ENCODE measurements at regions not wholly inside any gene's neighbourhood (a gene's known extent, or its start where the extent isn't known, plus 50 kb on each side); places are given as distances from the start of the nearest gene placed in this dataset.

DNA sequence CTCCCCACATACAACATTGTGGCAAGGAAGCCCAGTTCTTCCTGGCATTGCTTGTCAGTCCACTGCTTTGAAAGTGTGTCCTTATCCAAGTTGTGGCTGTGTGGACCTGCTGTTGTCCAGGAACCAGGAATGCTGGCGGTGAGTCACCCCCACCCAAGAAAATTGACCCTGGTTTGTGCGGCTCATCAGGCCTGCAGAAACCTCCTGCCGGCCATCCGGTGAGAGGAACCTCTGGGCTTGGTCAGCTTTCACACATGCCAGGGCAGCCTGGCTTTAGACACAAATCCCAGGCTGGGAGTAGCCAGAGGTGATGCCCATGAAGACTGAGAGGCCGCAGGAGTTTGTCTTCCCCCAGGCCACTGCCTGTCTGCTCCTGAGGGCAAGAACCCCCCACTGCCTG is 223.6 kb downstream of the TTLL2 start:
- Mint-ChIP-seq H3K27ac (no peak overlapping the region), H3K4me3 (no peak overlapping the region), H3K36me3 (no peaks in the 10 kb centered on the region), H3K4me1 (peaks cover 22% of the 10 kb centered on the region), H3K9me3 (no peaks in the 10 kb centered on the region), H3K27me3 (ENCODE audit: low read depth) (no peaks in the 10 kb centered on the region)
- DNase-seq (ENCODE audit: low spot score in 2 of 2, unreplicated experiment in 2 of 2), result no peak
- TF ChIP-seq, protein P1, sequence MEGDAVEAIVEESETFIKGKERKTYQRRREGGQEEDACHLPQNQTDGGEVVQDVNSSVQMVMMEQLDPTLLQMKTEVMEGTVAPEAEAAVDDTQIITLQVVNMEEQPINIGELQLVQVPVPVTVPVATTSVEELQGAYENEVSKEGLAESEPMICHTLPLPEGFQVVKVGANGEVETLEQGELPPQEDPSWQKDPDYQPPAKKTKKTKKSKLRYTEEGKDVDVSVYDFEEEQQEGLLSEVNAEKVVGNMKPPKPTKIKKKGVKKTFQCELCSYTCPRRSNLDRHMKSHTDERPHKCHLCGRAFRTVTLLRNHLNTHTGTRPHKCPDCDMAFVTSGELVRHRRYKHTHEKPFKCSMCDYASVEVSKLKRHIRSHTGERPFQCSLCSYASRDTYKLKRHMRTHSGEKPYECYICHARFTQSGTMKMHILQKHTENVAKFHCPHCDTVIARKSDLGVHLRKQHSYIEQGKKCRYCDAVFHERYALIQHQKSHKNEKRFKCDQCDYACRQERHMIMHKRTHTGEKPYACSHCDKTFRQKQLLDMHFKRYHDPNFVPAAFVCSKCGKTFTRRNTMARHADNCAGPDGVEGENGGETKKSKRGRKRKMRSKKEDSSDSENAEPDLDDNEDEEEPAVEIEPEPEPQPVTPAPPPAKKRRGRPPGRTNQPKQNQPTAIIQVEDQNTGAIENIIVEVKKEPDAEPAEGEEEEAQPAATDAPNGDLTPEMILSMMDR (IDR thresholded peaks at IDR 0.05; ENCODE audit: unreplicated experiment), result no peak

DNA sequence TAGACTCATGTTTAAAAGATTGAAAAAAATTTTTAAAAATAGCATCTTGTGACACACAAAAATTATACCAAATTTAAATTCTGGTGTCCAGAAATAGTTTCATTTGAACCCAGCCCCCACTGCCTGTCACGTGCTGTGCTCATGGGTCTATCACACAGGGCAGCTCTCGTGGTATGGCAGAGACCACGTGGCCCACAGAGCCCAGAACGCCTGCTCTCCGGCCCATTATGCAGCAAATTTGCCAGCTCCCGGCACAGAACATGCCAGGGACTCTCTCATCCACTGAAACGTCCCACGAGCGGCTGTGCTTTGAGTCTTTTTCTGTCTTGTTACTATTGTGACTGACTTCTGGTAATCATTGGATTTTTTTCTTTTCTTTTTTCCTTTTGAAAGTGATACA is 224.3 kb downstream of the TTLL2 start:
- Mint-ChIP-seq H3K27me3 (ENCODE audit: low read depth) (no peaks in the 10 kb centered on the region), H3K36me3 (no peaks in the 10 kb centered on the region), H3K9me3 (no peaks in the 10 kb centered on the region), H3K4me1 (peaks cover 25% of the 10 kb centered on the region), H3K27ac (no peak overlapping the region), H3K4me3 (no peak overlapping the region)
- no peak for DNase-seq (ENCODE audit: low spot score in 2 of 2, unreplicated experiment in 2 of 2)
- TF ChIP-seq, protein P1 (IDR thresholded peaks at IDR 0.05; ENCODE audit: unreplicated experiment), result no peak

DNA sequence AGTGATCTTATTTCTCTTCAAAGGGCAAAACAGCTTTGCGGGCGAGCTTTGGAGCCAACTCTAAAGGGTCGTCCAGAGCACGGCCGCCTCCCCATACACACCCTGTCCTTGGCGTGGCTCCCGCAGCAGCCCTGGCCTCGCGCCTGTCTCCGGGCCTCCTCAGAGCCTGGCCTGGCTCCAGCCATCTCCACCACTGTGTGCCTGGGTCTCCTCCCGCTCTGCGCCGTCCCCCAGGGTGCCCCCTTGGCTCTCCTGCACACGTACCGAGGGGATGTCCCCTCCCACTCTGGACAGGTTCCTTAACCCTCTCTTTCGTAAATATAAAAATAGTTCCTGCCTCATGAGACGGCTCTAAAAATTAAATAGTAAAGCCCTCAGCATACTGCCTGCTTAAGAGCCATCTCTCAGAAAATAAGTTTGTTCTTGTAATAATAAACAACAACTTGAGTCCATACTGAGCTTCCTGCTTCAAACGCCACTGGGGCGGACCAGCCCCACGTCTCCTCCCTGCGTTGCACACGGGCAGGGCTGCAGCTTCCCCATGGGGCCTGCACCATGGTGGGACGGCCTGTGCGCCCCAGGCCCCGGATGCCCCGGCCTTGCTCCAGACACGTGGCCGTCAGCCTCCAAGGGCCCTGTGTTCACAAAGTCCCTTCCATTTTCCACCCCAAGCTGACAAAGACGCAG is 226.2 kb downstream of the TTLL2 start:
- Mint-ChIP-seq H3K36me3 (peaks cover 6% of the 10 kb centered on the region), H3K27me3 (ENCODE audit: low read depth) (no peaks in the 10 kb centered on the region), H3K4me1 (peaks cover 25% of the 10 kb centered on the region), H3K4me3 (no peak overlapping the region), H3K9me3 (peaks cover 10% of the 10 kb centered on the region), H3K27ac (peak overlapping the region; percentile 80)
- TF ChIP-seq, protein P1 (IDR thresholded peaks at IDR 0.05; ENCODE audit: unreplicated experiment), result no peak
- DNase-seq (ENCODE audit: low spot score in 2 of 2, unreplicated experiment in 2 of 2), result no peak

DNA sequence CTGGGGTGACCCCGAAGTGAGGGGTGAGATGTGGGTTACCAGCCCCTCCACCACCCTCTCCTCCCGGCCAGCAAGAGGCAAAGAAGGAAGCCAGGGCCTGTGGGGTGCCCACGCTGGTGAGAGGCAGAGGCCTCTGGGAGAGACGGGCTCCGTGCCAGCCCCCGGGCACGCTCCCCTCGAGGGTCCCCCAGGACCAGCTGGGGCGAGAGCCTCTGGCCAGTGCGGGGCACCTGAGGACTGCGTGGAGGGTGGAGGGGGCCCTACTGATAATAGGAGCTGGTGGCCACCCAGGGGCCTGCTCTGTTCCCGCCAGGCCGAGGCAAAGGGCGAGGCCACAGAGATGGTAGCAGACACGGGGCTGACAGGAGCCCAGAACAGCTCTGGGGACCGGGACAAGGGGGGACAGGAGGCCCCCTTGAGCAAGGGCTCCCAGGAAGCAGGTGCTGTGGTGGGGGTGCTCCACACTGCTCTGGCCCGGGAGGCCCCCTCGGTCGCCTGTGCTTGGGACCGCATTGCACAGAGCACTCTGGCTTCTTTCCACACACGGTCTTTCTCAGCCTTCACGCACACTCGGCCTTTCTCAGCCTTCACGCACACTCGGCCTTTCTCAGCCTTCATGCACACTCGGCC is 226.9 kb downstream of the TTLL2 start:
- Mint-ChIP-seq H3K4me1 (peaks cover 25% of the 10 kb centered on the region), H3K27me3 (ENCODE audit: low read depth) (no peaks in the 10 kb centered on the region), H3K27ac (peak overlapping the region; percentile 80), H3K9me3 (peaks cover 15% of the 10 kb centered on the region), H3K36me3 (peaks cover 10% of the 10 kb centered on the region), H3K4me3 (no peak overlapping the region)
- TF ChIP-seq, protein P1 (IDR thresholded peaks at IDR 0.05; ENCODE audit: unreplicated experiment), result no peak
- DNase-seq (ENCODE audit: low spot score in 2 of 2, unreplicated experiment in 2 of 2), result no peak

DNA sequence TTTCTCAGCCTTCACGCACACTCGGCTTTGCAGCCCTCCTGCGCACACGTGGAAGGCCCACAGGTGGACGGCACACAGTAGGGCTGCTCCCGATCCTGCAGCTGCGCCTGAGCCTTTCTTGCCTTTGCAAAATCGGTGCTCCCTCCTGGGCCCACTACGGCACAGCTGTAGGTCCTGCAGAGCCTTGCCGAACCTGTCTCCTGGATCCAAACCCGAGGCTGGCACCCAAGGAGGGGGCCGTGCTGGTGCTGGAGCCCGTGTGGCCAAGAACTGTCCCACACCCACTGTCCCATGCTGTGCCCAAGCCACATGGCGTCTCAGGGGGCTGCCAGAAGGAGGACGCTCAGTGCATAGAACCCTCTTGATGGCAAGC is 227.4 kb downstream of the TTLL2 start:
- no peaks in the 10 kb centered on the region for H3K27me3 Mint-ChIP-seq (ENCODE audit: low read depth)
- TF ChIP-seq, protein P1 (IDR thresholded peaks at IDR 0.05; ENCODE audit: unreplicated experiment), result no peak

More for the DNA sequence above, 227.4 kb downstream of the TTLL2 start:
- Mint-ChIP-seq H3K4me3 (no peak overlapping the region), H3K36me3 (peaks cover 10% of the 10 kb centered on the region), H3K27ac (no peak overlapping the region), H3K9me3 (peaks cover 18% of the 10 kb centered on the region), H3K4me1 (peaks cover 27% of the 10 kb centered on the region)
- no peak for DNase-seq (ENCODE audit: low spot score in 2 of 2, unreplicated experiment in 2 of 2)

Measured in mesothelial cell of epicardium (in vitro differentiated cells).